HG03066 (cell line): ENCODE measurements at regions not wholly inside any gene's neighbourhood (a gene's known extent, or its start where the extent isn't known, plus 50 kb on each side); places are given as distances from the start of the nearest gene placed in this dataset.

Source experiments
- ATAC-seq: cut with Tn5 transposase; IDR thresholded peaks from one replicate; pipeline ENCODE4 v1.9.1; 2021; ENCODE audit warnings: low read depth; ENCODE audit not compliant: unreplicated experiment

- ATAC-seq: no peak
Measured at GRCh38 chr10:111488668-111489067, 411.8 kb downstream of the ADRA2A start.

GRCh38 chr10:111491154-111491553 lies 414.3 kb downstream of the ADRA2A start:
- no peak for ATAC-seq

GRCh38 chr10:111493024-111493625 lies 416.3 kb downstream of the ADRA2A start:
- ATAC-seq: no peak

DNA sequence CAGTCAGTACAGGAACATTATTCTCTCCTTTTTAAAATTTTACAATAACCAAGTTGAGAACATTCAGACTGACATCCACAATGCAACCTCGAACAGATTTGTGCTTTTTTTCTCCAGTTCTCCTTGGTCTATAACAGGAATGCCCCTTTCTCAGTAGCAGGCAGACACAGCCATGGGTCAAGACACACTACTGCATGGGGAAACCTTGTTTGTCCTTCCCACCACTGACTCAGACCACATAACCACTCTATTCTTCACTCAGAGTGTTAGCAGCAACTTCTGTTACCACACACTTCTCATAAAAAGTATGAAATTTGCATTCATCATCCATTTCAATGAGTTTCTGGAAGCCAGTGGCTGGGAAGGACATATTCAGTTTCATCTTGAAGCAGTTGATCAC lies 421.7 kb downstream of the ADRA2A start:
- ATAC-seq: no peak

DNA sequence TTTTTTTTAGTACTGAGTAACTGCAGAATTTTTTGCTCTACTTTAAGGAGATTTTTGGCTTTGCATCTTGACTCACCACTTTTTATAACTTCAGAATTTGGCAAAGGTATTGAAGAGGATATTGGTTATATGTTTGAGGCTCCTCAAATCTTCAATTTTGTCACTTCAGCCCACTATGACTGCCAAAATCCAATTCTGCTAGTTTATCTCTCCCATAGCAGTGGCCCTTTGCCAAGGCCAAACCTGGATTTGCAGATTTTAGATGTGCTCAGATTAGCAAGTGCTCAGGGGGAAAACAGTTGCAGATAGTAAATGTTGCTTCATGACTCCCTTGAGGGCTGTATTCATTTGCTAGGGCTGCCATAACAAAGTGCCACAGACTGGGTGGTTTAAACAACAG lies 427.5 kb downstream of the ADRA2A start:
- ATAC-seq: no peak

- no peak for ATAC-seq
Measured at GRCh38 chr10:111506266-111507034, 429.6 kb downstream of the ADRA2A start.

GRCh38 chr10:111511751-111512150 lies 434.9 kb downstream of the ADRA2A start:
- no peak for ATAC-seq

- no peak for ATAC-seq
Measured at GRCh38 chr10:111515264-111515663, 438.4 kb downstream of the ADRA2A start.

GRCh38 chr10:111515706-111516105 lies 438.9 kb downstream of the ADRA2A start:
- ATAC-seq: no peak

DNA sequence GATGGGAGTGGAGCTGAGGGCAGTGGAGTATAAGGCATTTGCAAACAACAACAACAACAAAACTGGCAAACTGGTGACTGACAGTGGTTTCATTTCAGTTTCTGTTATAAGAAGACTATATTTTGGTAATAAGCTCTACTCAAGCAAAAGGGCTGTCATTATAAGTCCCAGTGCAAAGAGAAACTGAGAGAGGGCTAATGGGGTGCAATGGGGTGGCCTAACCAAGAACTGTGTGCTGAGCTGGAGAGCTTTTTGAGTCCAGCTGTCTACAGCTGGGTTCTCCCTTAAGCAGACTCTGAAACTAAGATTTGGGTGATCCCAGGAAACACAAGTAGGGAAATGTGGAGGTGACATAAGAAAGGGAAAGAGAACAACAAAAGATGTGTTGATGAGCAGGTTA lies 439.3 kb downstream of the ADRA2A start:
- ATAC-seq: no peak

- no peak for ATAC-seq
Measured at GRCh38 chr10:111522141-111522540, 445.3 kb downstream of the ADRA2A start.

DNA sequence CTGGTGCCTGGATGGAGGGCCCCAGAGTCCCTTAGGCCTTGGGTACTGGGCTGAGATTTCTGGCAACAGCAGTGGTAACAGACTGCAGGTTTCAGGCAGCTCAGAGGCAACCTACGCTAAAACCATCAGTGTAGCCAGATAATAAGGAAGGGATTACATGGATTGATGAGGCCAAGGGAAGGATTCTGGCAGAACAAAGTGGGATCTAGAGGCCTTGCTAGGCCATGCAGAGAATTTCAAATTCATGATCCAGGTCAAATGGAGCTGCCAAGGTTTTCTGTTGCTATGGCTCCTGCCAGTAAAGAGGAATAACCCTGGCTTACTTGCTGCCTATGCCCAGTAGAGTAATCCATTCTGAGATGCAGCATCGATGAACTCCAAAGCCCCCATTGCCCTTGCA lies 445.7 kb downstream of the ADRA2A start:
- ATAC-seq: no peak

DNA sequence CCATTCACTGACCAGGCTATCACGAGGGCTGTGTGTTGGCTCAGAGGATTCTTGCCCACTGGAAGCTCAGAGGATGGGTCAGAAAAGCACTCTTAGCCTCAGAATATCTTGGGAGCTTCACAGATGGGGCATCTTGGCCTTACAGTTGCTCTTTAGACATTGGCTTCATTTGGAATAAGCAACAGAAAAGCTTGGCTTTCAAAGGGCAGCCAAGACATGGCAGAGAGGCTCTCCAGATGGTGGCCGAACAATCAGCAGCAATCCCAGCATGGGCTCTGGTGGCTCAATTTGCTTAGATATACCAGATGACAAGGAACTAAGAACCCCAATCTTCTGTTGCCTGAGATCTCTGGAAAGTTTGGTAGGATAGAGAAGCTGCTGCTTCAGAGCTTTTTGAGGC lies 446.2 kb downstream of the ADRA2A start:
- no peak for ATAC-seq

DNA sequence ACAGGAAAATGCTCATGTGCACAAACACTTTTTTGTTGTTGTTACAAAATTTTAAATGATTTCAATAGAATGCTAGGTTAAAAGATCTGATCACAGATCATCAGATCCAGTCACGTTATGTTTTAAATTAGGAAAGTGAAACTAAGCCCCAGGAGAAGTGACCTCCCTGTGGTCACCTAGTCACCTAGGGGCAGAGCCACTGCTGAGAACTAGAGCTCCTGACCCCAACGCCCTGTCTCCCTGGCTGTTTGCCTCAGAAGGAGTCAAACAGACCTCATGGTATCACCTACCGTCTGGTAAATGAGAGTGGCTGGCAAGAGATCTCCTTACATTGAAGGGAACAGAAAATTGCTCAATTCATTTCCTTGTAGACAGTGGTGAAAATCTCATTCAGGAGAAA lies 447.3 kb downstream of the ADRA2A start:
- ATAC-seq: no peak

DNA sequence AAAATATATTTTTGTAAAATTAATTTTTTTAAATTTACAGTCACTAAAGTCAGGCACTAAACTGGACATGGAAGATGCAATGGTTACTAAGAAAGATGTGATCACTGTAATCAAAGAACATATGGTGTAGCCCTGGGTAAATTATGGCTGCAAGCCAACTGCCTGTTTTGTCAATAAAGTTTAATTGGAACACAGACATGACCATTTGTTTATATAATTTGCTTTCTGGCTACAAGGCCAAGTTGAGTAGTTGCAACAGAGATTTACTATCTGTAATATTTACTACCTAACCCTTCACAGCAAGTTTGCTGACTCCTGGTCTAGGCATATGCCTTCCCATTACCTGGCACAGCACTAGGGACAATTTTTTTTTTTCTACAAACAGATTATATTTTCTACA lies 448.9 kb downstream of the ADRA2A start:
- ATAC-seq: no peak

- no peak for ATAC-seq
Measured at GRCh38 chr10:111531690-111532089, 454.9 kb downstream of the ADRA2A start.

GRCh38 chr10:111532139-111532538 lies 455.3 kb downstream of the ADRA2A start:
- ATAC-seq: no peak

DNA sequence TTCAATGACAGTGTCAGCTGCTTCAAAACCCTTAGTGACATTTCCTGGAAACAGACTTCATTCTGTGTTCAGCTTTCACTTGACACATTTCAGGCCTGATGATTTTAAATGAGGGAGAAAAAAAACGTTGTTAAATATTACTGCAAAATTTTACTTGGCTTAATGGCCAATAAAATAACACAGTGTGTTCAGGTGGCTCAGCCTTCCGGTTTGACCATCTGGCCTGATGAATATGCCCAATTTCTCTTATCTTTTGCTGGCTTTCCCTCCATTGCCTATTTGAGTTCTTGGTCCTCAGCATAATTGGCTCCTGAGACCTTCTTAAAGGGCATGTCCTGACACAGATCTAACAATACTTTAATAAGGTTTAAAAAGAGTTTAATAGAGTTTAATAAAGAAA lies 462.4 kb downstream of the ADRA2A start:
- ATAC-seq: no peak

DNA sequence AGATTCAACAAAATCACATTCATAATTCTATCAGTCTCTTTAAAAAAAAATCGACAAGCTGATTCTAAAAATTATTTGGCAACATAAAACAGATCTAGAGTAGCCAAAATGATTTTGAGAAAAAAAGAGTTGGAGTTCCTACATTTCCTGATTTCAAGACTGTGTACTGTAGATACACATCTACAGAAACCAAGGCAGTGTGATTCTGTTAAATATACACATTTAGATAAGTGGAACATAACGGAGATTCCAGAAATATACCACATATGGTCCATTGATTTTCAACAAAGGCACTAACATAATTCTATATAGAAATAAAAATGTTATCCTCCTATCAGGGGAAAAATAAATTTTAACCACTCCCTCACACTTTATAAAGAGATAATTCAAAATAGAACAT lies 467.0 kb downstream of the ADRA2A start:
- ATAC-seq: no peak

GRCh38 chr10:111545861-111546605 lies 469.2 kb downstream of the ADRA2A start:
- no peak for ATAC-seq

- ATAC-seq: no peak
Measured at GRCh38 chr10:111548084-111548726, 471.4 kb downstream of the ADRA2A start.
